SK-N-SH (cell line): ENCODE measurements at regions not wholly inside any gene's neighbourhood (a gene's known extent, or its start where the extent isn't known, plus 50 kb on each side); places are given as distances from the start of the nearest gene placed in this dataset.

ENCODE experiments used
- CTCF ChIA-PET: fragments of 300-600, 350-600 bp; formaldehyde crosslinking; extraction: SDS; loops from one replicate; lab custom pipeline; 2021; lab: Yijun Ruan, JAX
- POLR2A ChIA-PET: fragments of 350-600 bp; sonication (Branson Sonifier 250); formaldehyde crosslinking; extraction: SDS; loops from one replicate; lab custom pipeline; 2020; ENCODE audit warnings: antibody characterized with exemption, inconsistent platforms; lab: Yijun Ruan, JAX
- DNase-seq: peaks from one replicate; pipeline ENCODE4 v3.0.0; 2012
- H2AFZ ChIP-seq: fragments of 200-600 bp; sonication (generic); 2 replicates; pipeline ENCODE4 v1.8.1; 2016; ENCODE audit warnings: antibody characterized with exemption, mild to moderate bottlenecking, low read depth
- H3F3A ChIP-seq: fragments of 200-600 bp; sonication (generic); replicated peaks from 2 replicates; pipeline ENCODE3; 2016; ENCODE audit warnings: antibody characterized with exemption, mild to moderate bottlenecking; ENCODE audit not compliant: insufficient read depth
- H3K27ac ChIP-seq, 2 experiments: fragments of 200-500 bp in 1 of 2; fragments of 200-600 bp in 1 of 2; sonication (Bioruptor generic) in 1 of 2; sonication (generic), shearing (Covaris generic) in 1 of 2; 2 replicates each; pipeline versions ENCODE4 v1.5.1 to v1.6.1; 2014 to 2016; ENCODE audit warnings: low read depth in 2 of 2, inconsistent platforms in 1 of 2, low read length in 1 of 2, mild to moderate bottlenecking in 1 of 2, mixed read lengths in 1 of 2
- H3K27me3 ChIP-seq: fragments of 200-600 bp; sonication (generic), shearing (Covaris generic); 2 replicates; pipeline ENCODE4 v1.6.1; 2016; ENCODE audit warnings: mixed run types; ENCODE audit not compliant: insufficient read depth
- H3K36me3 ChIP-seq, 2 experiments: fragments of 200-500 bp in 1 of 2; fragments of 200-600 bp in 1 of 2; sonication (Bioruptor generic) in 1 of 2; sonication (generic) in 1 of 2; replicated peaks in 1 of 2; 2 replicates each; pipeline versions ENCODE3 to v1.5.1; 2014 to 2016; ENCODE audit warnings: low read length in 1 of 2, mild to moderate bottlenecking in 1 of 2; ENCODE audit not compliant: insufficient read depth in 2 of 2, control insufficient read depth in 1 of 2
- H3K4me1 ChIP-seq, 2 experiments: fragments of 200-500 bp in 1 of 2; fragments of 200-600 bp in 1 of 2; sonication (Bioruptor generic) in 1 of 2; sonication (generic), shearing (Covaris generic) in 1 of 2; 2 replicates each; pipeline versions ENCODE4 v1.5.1 to v1.6.1; 2014 to 2016; ENCODE audit warnings: low read depth in 1 of 2, low read length in 1 of 2, mixed run types in 1 of 2; ENCODE audit not compliant: insufficient read depth in 2 of 2, control insufficient read depth in 1 of 2
- H3K4me2 ChIP-seq: fragments of 200-600 bp; sonication (generic), shearing (Covaris generic); 2 replicates; pipeline ENCODE4 v1.6.1; 2017; ENCODE audit warnings: mixed run types
- H3K4me3 ChIP-seq, 2 experiments: fragments of 200-500 bp in 1 of 2; fragments of 200-600 bp in 1 of 2; sonication (Bioruptor generic) in 1 of 2; sonication (generic), shearing (Covaris generic) in 1 of 2; 2 replicates each; pipeline versions ENCODE4 v1.5.1 to v1.8.1; 2014 to 2016; ENCODE audit warnings: low read depth in 2 of 2, inconsistent platforms in 1 of 2, low read length in 1 of 2, mild to moderate bottlenecking in 1 of 2, mixed read lengths in 1 of 2, moderate library complexity in 1 of 2
- H3K79me2 ChIP-seq: fragments of 200-600 bp; sonication (generic); 2 replicates; pipeline ENCODE4 v1.8.1; 2017; ENCODE audit warnings: mild to moderate bottlenecking; ENCODE audit not compliant: insufficient read depth
- H3K9ac ChIP-seq: fragments of 200-600 bp; sonication (generic); 2 replicates; pipeline ENCODE4 v1.6.1; 2017; ENCODE audit warnings: mixed run types
- H3K9me2 ChIP-seq: fragments of 200-600 bp; sonication (generic); 2 replicates; pipeline ENCODE4 v1.6.1; 2017; ENCODE audit warnings: mixed run types
- H3K9me3 ChIP-seq: fragments of 200-600 bp; sonication (generic); 2 replicates; pipeline ENCODE4 v1.6.1; 2017; ENCODE audit warnings: mixed run types, mild to moderate bottlenecking, moderate library complexity
- H4K20me1 ChIP-seq: fragments of 200-600 bp; sonication (generic); 2 replicates; pipeline ENCODE4 v1.6.1; 2017; ENCODE audit warnings: mild to moderate bottlenecking, mixed run types; ENCODE audit not compliant: insufficient read depth
- ELF1 ChIP-seq: IDR thresholded peaks from 2 replicates; pipeline ENCODE4 v1.4.0; 2012
- EP300 ChIP-seq, 2 experiments: IDR thresholded peaks; 2 replicates each; pipeline versions ENCODE4 v1.4.0 to v1.6.1; 2012; ENCODE audit warnings: borderline replicate concordance in 1 of 2, low read depth in 1 of 2, low read length in 1 of 2
- FOXJ3 ChIP-seq: sonication (generic); formaldehyde crosslinking; IDR thresholded peaks from 2 replicates; pipeline ENCODE4 v1.5.1; 2020; ENCODE audit warnings: mild to moderate bottlenecking, missing genetic modification reagents
- GATA2 ChIP-seq: sonication (generic); formaldehyde crosslinking; IDR thresholded peaks from 2 replicates; pipeline ENCODE4 v1.5.0; 2020; ENCODE audit warnings: mild to moderate bottlenecking, missing genetic modification reagents
- MXI1 ChIP-seq: IDR thresholded peaks from 2 replicates; pipeline ENCODE4 v1.6.1; 2012; ENCODE audit warnings: mild to moderate bottlenecking, low read depth, low read length, improper control_type of control experiment
- NFIC ChIP-seq: IDR thresholded peaks from 2 replicates; pipeline ENCODE4 v1.4.0; 2012; ENCODE audit warnings: borderline replicate concordance
- NRF1 ChIP-seq: IDR thresholded peaks from 2 replicates; pipeline ENCODE4 v1.6.1; 2012; ENCODE audit warnings: low read depth, mild to moderate bottlenecking, low read length
- REST ChIP-seq: IDR thresholded peaks from 2 replicates; pipeline ENCODE4 v1.6.1; 2012; ENCODE audit warnings: mild to moderate bottlenecking, low read depth, low read length, moderate library complexity
- RFX5 ChIP-seq: IDR thresholded peaks from 2 replicates; pipeline ENCODE4 v1.6.1; 2012; ENCODE audit warnings: mild to moderate bottlenecking, improper control_type of control experiment, low read length
- RXRA ChIP-seq: IDR thresholded peaks from 2 replicates; pipeline ENCODE4 v1.4.0; 2012; ENCODE audit warnings: low read depth, mild to moderate bottlenecking, borderline replicate concordance
- TF ChIP-seq, protein P1 (sequence below): IDR thresholded peaks from 2 replicates; pipeline ENCODE4; 2012
- TF ChIP-seq, protein P2 (sequence below): fragments of 150-350 bp; IDR thresholded peaks from 2 replicates; pipeline ENCODE4 v1.6.1; 2016; ENCODE audit warnings: mild to moderate bottlenecking, low read depth, low read length

- Histone ChIP-seq H3K9me2 (no peaks in the 10 kb centered on the region), H3K4me1 (no peaks in the 10 kb centered on the region), H3K79me2 (no peaks in the 10 kb centered on the region), H3K9me3 (no peaks in the 10 kb centered on the region), H3K27me3 (no peaks in the 10 kb centered on the region), H3K27ac (no peak overlapping the region), H3K36me3 (no peaks in the 10 kb centered on the region), H3F3A (no peaks in the 10 kb centered on the region), H2AFZ (no peak overlapping the region), H3K4me3 (no peak overlapping the region), H3K9ac (no peak overlapping the region), H3K4me2 (no peak overlapping the region)
- CTCF ChIA-PET, result no interaction called here
- DNase-seq, result no peak
- POLR2A ChIA-PET, result no interaction called here
- no peak for TF ChIP-seq FOXJ3 (CRISPR knock-in tag)
- no peak for TF ChIP-seq REST
- TF ChIP-seq, protein P1, sequence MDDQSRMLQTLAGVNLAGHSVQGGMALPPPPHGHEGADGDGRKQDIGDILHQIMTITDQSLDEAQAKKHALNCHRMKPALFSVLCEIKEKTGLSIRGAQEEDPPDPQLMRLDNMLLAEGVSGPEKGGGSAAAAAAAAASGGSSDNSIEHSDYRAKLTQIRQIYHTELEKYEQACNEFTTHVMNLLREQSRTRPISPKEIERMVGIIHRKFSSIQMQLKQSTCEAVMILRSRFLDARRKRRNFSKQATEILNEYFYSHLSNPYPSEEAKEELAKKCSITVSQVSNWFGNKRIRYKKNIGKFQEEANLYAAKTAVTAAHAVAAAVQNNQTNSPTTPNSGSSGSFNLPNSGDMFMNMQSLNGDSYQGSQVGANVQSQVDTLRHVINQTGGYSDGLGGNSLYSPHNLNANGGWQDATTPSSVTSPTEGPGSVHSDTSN, result no peak
- no peak for TF ChIP-seq ELF1
- TF ChIP-seq, protein P2, sequence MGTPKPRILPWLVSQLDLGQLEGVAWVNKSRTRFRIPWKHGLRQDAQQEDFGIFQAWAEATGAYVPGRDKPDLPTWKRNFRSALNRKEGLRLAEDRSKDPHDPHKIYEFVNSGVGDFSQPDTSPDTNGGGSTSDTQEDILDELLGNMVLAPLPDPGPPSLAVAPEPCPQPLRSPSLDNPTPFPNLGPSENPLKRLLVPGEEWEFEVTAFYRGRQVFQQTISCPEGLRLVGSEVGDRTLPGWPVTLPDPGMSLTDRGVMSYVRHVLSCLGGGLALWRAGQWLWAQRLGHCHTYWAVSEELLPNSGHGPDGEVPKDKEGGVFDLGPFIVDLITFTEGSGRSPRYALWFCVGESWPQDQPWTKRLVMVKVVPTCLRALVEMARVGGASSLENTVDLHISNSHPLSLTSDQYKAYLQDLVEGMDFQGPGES, result no peak
- no peak for TF ChIP-seq NFIC
- TF ChIP-seq EP300 (IDR thresholded peaks at IDR 0.05; ENCODE audit: borderline replicate concordance in 1 of 2, low read depth in 1 of 2, low read length in 1 of 2), result no peak
- no peak for TF ChIP-seq RFX5
- TF ChIP-seq RXRA, result no peak
- no peak for TF ChIP-seq MXI1
- no peak for TF ChIP-seq GATA2
- no peak for TF ChIP-seq NRF1
- TF ChIP-seq, all 33 proteins: peak for 0
- no peaks in the 10 kb centered on the region for H4K20me1 ChIP-seq
Measured at GRCh38 chrX:99613041-99613440, 797.0 kb downstream of the PCDH19 start.
